Uterus (tissue), 2 donors: ENCODE measurements at regions not wholly inside any gene's neighbourhood (a gene's known extent, or its start where the extent isn't known, plus 50 kb on each side); places are given as distances from the start of the nearest gene placed in this dataset.

Experiments used
- POLR2A ChIP-seq, 2 donors: fragments of 450-650 bp; IDR thresholded peaks; one replicate each; pipeline ENCODE4 v1.6.1; 2016; ENCODE audit warnings: antibody characterized with exemption in 2 of 2, mild to moderate bottlenecking in 1 of 2, moderate library complexity in 1 of 2
- TF ChIP-seq, protein P1 (sequence below), 4 experiments: fragments of 200-600 bp in 2 of 4; fragments of 450-650 bp in 2 of 4; sonication (generic) in 2 of 4; IDR thresholded peaks; one replicate each; pipeline ENCODE4 v1.5.1; 2016 to 2019; ENCODE audit warnings: antibody characterized with exemption in 4 of 4, mild to moderate bottlenecking in 2 of 4, moderate library complexity in 1 of 4

DNA sequence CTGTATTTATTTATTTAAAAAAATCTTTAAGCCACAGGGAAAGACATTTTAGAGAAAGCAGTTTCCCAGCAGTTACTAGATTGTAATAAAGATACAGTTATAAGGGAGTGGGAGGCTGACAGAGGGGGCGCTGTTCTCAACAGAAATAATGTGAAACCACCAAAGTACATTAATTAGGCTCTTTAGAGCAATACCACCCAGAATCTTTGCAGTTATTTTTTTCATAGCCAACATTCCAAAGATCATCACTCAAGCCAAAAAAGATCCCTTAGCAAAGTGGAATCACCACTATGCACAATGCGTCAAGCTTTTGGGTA is 331.3 kb upstream of the DEFB112 start:
- no peak for TF ChIP-seq POLR2A (IDR thresholded peaks at IDR 0.05)
- TF ChIP-seq, protein P1, sequence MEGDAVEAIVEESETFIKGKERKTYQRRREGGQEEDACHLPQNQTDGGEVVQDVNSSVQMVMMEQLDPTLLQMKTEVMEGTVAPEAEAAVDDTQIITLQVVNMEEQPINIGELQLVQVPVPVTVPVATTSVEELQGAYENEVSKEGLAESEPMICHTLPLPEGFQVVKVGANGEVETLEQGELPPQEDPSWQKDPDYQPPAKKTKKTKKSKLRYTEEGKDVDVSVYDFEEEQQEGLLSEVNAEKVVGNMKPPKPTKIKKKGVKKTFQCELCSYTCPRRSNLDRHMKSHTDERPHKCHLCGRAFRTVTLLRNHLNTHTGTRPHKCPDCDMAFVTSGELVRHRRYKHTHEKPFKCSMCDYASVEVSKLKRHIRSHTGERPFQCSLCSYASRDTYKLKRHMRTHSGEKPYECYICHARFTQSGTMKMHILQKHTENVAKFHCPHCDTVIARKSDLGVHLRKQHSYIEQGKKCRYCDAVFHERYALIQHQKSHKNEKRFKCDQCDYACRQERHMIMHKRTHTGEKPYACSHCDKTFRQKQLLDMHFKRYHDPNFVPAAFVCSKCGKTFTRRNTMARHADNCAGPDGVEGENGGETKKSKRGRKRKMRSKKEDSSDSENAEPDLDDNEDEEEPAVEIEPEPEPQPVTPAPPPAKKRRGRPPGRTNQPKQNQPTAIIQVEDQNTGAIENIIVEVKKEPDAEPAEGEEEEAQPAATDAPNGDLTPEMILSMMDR (IDR thresholded peaks at IDR 0.05), result no peak
